ENCODE measurements at regions not wholly inside any gene's neighbourhood (a gene's known extent, or its start where the extent isn't known, plus 50 kb on each side); places are given as distances from the start of the nearest gene placed in this dataset.

DNA sequence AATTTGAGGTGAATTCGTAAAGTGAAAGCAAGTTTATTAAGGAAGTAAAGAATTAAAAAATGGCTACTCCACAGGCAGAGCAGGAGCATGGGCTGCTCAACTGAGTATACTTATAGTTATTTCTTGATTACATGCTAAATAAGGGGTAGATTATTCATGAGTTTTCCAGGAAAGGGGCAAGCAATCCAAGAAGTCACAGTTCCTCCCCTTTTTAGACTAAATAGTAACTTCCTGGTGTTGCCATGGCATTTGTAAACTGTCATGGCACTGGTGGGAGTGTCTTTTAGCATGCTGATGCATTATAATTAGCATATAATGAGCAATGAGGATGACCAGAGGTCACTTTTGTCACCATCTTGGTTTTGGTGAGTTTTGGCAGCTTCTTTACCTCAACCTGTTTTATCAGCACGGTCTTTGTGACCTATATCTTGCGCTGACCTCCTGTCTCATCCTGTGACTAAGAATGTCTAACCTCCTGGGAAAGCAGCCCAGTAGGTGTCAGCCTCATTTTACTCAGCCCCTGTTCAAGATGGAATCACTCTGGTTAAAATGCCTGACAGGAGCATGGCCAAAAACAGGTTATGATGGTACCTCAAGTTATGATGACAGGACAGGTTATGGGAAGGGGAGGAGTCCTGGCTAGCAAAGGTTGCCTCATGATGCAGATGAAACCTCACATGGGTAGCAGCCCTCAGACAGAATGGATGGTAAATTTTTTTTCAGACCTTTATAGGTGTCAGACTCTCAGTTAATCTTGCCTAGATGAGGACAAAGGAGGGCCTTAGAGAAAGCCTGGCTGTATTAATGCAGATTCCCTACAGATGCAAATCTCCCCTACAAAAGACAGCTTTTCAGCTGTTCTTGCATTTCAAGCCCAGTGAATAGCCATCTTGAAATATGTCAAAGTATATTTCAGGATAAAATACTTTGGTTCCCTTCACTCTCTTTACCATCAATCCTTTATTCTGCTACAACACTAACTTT is 49.7 kb downstream of the SIPA1L2 start:
- no peak for TF ChIP-seq CTCF (IDR thresholded peaks at IDR 0.05; ENCODE audit: extremely low read depth, missing control alignments)
- no peak for DNase-seq (ENCODE audit: low spot score)

DNA sequence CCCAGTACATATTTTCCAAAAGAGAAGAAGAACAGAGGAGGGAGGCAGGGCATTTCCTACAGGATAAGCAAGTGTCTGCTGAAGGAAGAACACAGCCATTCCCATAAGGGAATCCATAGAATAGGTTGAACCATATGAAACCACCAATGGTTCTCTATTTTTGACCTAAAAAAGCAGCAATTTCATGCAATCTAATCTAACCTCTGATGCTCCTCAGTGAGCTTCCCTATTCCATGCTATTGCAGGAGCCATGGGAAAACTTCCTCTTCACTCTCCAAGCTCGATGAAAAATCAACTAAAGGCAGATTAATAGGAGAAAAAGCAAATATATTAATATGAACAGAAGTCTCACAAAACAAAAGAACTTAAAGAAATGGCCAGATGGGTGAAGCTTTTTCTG is 50.5 kb downstream of the SIPA1L2 start:
- no peak for DNase-seq (ENCODE audit: low spot score)
- TF ChIP-seq CTCF (IDR thresholded peaks at IDR 0.05; ENCODE audit: extremely low read depth, missing control alignments): no peak

GRCh38 chr1:232578651-232579195 is 51.2 kb downstream of the SIPA1L2 start:
- DNase-seq (ENCODE audit: low spot score): no peak
- no peak for TF ChIP-seq CTCF (IDR thresholded peaks at IDR 0.05; ENCODE audit: extremely low read depth, missing control alignments)

DNA sequence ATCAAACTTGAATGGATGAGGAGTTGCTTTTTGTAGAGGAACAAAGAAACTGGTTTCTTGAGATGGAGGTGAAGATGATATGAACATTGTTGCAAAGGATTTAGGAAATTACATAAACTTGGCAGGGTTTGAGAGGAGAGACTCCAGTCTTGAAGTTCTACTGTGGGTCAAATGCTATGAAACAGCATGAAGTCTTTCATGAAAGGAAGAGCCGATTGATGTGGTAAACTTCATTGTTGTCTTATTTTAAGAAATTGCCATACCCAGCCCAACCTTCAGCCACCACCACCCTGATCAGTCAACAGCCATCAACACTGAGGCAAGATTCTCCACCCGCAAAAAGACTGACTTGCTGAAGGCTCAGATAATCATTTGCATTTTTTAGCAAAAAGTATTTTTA is 52.2 kb downstream of the SIPA1L2 start:
- TF ChIP-seq CTCF (IDR thresholded peaks at IDR 0.05; ENCODE audit: extremely low read depth, missing control alignments): no peak
- no peak for DNase-seq (ENCODE audit: low spot score)

GRCh38 chr1:232576537-232576936 is 53.4 kb downstream of the SIPA1L2 start:
- no peak for TF ChIP-seq CTCF (IDR thresholded peaks at IDR 0.05; ENCODE audit: extremely low read depth, missing control alignments)
- no peak for DNase-seq (ENCODE audit: low spot score)

DNA sequence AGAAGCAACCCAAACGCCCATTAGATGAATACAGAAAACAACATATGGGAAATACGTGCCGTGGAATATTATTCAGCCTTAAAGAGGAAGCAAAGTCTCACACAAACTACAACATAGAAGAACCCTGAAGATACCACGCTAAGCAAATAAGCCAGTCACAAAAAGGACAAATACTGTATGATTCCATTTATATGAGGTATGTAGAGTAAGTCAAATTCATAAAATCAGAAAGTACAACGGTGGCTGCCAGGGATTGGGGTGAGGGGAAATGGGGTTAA is 54.2 kb downstream of the SIPA1L2 start:
- DNase-seq (ENCODE audit: low spot score): no peak
- TF ChIP-seq CTCF (IDR thresholded peaks at IDR 0.05; ENCODE audit: extremely low read depth, missing control alignments): no peak

GRCh38 chr1:232574889-232575762 is 54.8 kb downstream of the SIPA1L2 start:
- TF ChIP-seq CTCF (IDR thresholded peaks at IDR 0.05; ENCODE audit: extremely low read depth, missing control alignments): no peak
- DNase-seq (ENCODE audit: low spot score): no peak

All from GM20000 (cell line).